IPS-NIHi11 (cell line): ENCODE measurements at regions not wholly inside any gene's neighbourhood (a gene's known extent, or its start where the extent isn't known, plus 50 kb on each side); places are given as distances from the start of the nearest gene placed in this dataset.
"Not testable (repeated sequence)": the region's sequence is repeated elsewhere in the genome, so short reads cannot be mapped to it uniquely, and the experiment has no call there.

Source experiments
- DNase-seq: peaks from one replicate; pipeline ENCODE4 v3.0.0; 2012; ENCODE audit warnings: mixed read lengths, low spot score

- peak; percentile 60 for DNase-seq
Observed at GRCh38 chr10:21292763-21293517, 232.5 kb downstream of the SKIDA1 start.

GRCh38 chr10:21290499-21291160 is 234.9 kb downstream of the SKIDA1 start:
- DNase-seq: no peak

DNA sequence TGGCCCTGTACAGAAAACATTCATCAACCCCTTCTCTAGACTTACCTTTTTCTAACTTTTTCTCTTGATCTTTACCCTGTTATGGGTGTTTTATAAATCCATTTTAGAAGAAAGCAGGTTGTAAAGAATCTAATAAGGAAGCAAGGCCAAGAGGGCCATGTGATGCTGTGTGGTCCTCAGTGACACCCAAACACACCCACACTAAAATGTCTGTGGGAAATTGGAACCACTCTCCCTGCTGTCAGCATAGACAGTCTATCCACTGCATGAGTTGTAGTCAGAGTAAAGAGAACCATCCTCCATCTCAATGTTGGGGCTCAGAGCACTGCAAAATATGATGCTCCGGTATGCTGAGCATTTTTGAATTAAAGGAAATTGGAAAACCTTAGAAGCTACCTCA is 235.5 kb downstream of the SKIDA1 start:
- no peak for DNase-seq

DNA sequence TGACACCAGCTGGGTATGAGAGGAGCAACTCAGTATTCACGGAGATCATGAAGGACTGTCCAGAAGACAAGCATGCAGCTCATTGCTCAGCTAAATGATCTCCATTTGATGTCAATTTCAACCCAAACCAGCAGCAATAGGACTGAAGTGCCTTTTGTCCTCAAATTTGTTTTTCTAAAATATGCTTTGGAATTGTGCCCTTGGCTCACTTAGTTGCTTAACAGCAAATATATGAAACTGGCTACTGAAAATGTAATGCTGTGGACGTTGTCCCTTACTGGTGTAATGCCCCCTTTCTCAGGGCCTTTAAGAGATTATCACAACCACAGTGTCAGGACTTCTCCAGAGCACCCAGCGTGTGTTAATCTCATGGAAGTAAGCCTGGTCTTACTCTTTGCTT is 236.2 kb downstream of the SKIDA1 start:
- no peak for DNase-seq

DNA sequence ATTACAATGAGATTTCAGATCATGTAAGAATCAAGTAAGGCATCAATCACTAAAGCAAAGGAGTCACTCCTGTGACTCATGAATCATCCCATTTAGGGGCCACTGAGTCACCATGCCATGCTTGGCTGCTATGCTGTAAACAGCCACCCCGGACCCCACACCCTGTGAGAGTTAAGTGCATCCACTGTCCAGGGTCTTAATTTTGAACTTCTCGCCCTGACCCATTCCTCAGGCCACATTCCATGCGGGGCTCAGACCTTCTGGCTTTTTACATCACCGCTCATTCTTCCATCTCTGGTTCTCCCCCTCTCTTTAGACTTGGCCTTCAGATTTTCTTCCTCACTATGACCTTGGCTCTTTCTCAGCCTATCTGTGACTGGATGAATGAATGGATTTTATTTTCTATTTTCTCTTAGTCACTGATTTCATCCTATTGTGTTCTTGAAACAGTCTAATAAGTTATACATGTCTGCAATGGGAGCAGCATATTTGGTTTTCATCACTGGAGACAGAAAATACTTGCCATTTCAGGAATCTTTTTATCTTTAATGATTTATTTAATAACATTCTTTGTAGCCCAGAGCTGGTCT is 239.6 kb downstream of the SKIDA1 start:
- DNase-seq: no peak

- DNase-seq: no peak
Observed at GRCh38 chr10:21285207-21285606, 240.3 kb downstream of the SKIDA1 start.

DNA sequence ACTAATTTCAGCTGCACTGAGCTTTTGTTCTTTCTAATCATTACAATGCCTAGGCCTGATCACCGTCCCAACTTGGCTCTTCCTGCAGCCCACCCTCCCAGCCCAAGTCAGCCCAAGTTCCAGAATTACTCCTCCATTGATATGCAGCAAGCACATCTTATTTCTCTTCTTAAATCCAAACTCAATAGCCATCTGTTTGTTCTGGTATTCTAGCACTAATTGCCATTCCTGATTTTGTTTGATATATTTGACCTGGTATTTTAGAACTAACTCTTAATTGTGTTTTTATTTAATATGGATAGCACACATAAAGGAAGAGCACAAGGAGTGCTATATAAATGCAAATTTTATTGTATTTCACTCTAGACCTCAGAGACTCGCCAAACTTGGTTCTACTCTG is 241.2 kb downstream of the SKIDA1 start:
- no peak for DNase-seq

DNA sequence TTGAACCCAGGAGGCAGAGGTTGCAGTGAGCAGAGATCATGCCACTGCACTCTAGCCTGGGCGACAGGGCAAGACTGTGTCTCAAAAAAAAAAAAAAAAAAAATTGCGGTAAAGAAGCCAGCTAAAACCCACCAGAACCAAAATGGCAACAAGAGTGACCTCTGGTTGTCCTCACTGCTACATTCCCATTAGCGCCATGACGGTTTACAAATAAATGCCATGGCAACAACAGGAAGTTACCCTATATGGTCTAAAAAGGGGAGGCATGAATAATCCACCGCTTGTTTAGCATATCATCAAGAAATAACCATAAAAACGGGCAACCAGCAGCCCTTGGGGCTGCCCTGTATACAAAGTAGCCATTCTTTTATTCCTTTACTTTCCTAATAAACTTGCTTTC is 242.4 kb downstream of the SKIDA1 start:
- DNase-seq: not testable (repeated sequence)

DNA sequence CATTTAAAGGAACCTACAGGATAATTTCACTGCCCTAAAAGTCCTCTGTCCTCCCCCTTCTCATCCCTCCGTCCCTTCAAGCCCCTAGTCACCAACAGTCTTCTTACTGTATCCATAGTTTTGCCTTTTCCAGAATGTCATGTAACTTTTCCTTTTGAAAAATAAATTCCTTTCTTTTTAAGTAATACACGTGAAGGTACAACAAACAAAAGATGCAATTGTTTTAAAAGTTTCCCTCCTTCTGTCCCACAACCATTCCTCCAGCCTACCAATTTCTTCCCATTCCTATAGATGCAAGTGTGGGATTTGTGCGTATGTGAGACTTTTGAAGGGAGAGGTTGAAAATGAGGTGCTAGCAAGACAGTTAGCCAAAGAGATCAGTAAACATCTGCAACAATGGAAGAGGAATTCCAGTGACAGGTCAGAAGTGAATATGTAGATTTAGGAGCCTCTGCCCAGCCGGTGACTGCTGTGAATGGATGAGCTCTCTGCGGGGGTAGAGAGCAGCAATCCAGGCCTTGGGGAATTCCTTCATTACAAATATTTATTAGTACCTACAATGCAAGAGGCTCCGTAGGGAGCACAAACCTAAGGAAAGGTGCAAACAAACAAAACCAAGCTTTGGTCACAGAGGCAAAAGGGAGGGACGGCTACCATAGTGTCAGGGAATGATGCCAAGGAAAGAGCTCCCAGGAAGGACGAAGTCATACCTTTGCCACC is 243.6 kb downstream of the SKIDA1 start:
- peak; percentile 70 for DNase-seq

DNA sequence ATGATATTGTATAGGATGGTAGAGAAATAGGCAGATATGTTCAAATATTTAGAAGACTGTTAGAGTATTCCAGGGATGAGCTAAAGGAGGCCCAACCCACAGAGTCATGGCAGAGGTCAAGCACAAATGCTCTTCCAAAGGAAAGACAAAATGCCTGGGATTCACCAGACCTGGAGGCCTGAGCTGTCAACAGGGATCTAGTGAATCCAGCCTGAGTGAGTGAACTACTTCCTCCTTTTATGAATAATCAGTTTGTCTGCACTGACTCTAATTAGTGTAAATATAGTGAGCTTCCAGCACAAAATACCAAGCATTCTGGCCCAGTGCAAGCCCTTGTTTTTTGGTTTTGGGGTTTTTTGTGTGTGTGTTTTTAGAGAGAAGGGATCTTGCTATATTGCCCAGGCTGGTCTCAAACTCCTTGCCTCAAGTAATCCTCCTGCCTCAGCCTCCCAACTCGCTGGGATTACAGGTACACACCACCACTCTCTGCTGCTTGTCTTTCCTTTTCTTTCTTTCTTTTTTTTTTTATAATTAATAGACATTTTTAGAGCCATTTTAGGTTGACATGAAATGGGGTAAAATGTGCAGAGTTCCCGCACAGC is 244.4 kb downstream of the SKIDA1 start:
- DNase-seq: no peak

DNA sequence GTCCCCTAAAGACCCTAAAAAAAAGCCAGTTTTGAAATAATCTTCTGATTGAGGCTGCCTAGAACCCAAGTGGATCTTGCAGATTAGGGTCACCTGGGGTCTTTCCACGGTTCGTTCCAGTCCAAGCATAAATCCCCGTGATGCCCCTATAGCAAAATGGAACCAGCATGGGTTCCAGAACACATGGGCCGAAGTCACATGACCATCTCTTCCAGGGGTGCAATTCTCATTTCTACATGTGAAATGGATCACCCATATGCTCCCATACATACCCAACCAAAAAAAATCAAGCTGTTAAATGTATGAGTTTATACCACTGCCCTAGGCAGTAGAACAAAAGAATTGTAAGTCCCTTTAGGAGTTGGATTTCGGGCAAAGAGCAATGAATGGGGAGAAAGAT is 245.4 kb downstream of the SKIDA1 start:
- DNase-seq: no peak

DNA sequence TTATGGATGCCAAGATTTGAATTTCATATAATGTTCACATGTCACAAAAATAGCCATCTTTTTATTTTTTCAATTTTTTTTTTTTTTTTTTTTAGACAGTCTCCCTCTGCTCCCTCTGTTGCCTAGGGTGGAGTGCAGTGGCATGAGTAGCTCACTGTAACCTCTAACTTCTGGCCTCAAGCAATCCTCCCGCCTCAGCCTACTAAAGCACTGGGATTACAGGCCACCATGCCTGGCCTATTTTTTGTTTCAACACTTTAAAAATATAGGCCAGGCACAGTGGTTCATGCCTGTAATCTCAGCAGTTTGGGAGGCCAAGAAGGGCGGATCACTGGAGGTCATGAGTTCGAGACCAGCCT is 246.3 kb downstream of the SKIDA1 start:
- DNase-seq: no peak

GRCh38 chr10:21278491-21279216 is 246.8 kb downstream of the SKIDA1 start:
- peak; percentile 87 for DNase-seq

GRCh38 chr10:21273400-21273968 is 252.0 kb downstream of the SKIDA1 start:
- no peak for DNase-seq

DNA sequence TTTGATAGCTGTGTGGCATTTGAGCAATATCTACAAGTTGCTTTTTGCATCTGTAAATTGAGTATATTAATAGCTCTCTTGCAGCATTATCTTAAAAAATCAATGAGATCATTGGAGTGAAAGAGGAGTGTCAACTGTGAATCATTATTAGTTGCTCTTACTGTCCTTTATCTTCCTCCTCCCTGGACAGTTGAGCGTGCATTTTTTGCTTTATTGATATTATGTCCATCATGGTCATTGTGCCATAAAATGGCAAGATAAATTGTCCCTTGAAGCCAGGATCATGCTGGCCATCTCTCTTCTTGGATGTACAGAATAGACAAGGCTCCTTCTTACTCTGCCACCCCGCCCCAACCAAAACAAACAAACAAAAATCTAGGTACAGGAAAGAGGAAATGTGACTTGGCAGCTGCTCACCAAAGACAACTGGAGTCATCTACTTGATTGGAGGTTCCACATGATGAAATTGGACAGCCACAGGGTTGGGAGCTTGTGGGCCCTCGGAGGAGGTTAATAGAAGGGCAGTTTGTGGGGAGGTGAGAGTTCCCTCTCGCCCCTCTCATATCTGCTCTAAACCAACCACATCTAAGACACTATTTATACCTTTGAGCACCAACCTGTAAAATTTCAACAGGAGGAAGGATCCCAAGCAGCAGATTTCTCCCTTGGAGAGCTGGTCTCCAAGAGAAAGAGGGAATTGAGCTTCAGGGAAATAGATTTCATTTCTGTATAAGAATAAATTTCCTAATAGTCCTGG is 252.7 kb downstream of the SKIDA1 start:
- DNase-seq: no peak

GRCh38 chr10:21270976-21271375 is 254.5 kb downstream of the SKIDA1 start:
- DNase-seq: no peak

DNA sequence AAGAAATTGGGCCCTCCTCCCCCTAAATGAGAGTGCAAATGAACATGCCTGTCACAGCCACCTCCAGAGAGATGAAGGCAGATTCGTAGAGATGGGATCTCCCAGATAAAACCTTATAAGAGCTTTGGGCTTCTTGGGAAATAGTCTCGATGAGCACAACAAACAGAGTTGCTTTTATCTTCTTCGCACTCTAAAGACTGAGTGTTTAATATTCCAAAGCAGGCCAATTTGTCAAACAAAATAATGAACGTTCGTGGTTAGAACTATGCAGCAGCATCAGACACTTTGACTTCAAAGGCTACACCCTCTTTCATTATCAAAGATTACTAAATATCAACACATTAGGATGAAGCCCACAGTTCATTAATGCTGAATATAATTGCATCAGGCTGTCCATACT is 256.2 kb downstream of the SKIDA1 start:
- DNase-seq: no peak

- no peak for DNase-seq
Observed at GRCh38 chr10:21265622-21266021, 259.9 kb downstream of the SKIDA1 start.

- no peak for DNase-seq
Observed at GRCh38 chr10:21264271-21264670, 261.2 kb downstream of the SKIDA1 start.

DNA sequence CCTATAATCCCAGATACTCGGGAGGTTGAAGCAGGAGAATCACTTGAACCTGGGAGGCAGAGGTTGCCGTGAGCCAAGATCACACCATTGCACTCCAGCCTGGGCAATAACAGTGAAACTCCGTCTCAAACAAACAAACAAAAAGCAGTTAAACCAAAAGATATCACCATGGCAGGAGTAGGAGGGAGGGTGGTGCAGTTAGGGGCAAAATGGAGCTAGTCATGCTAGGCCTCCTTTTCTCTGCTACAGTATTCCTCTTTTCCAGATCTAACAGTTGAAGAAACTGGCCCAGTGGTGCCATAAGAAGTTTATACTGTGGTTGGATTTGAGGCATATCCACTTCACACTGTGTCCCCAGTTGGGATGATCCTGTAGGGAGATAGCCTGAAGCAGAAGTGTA is 261.6 kb downstream of the SKIDA1 start:
- DNase-seq: no peak
